Activated CD4-positive, alpha-beta T cell treated with anti-CD3 and anti-CD28 coated beads, Interleukin-2, amount 10 ng/mL, durations not matched to agents 7 days and 5 days (primary cell): ENCODE measurements at regions not wholly inside any gene's neighbourhood (a gene's known extent, or its start where the extent isn't known, plus 50 kb on each side); places are given as distances from the start of the nearest gene placed in this dataset.
"Not testable (repeated sequence)": the region's sequence is repeated elsewhere in the genome, so short reads cannot be mapped to it uniquely, and the experiment has no call there.

ENCODE experiments used
- CTCF ChIA-PET: fragments of 350-600 bp; sonication (Branson Sonifier 250); formaldehyde crosslinking; loops from one replicate; lab custom pipeline; 2021; ENCODE audit warnings: antibody characterized with exemption; lab: Charles Lee
- POLR2A ChIA-PET: fragments of 350-600 bp; sonication (Branson Sonifier 250); formaldehyde crosslinking; loops from one replicate; lab custom pipeline; 2021; ENCODE audit warnings: antibody characterized with exemption; lab: Charles Lee
- DNase-seq: peaks from one replicate; pipeline ENCODE4 v3.0.0-alpha.2; 2020
- H3K27ac Mint-ChIP-seq: one replicate; pipeline ENCODE4 v1.8.0; 2021; ENCODE audit warnings: mild to moderate bottlenecking, moderate library complexity, mixed read lengths
- H3K27me3 Mint-ChIP-seq: one replicate; pipeline ENCODE4 v1.8.0; 2021; ENCODE audit warnings: mixed read lengths
- H3K36me3 Mint-ChIP-seq: one replicate; pipeline ENCODE4 v1.8.0; 2021; ENCODE audit warnings: low read depth, mixed read lengths
- H3K4me1 Mint-ChIP-seq: one replicate; pipeline ENCODE4 v1.8.0; 2021; ENCODE audit warnings: mixed read lengths
- H3K4me3 Mint-ChIP-seq: one replicate; pipeline ENCODE4 v1.8.0; 2021; ENCODE audit warnings: mild to moderate bottlenecking, moderate library complexity, mixed read lengths
- H3K9me3 Mint-ChIP-seq: one replicate; pipeline ENCODE4 v1.8.0; 2021; ENCODE audit warnings: mixed read lengths

- H3K27ac Mint-ChIP-seq, H3K27me3 Mint-ChIP-seq, H3K4me3 Mint-ChIP-seq, POLR2A ChIA-PET, H3K36me3 Mint-ChIP-seq, H3K9me3 Mint-ChIP-seq, H3K4me1 Mint-ChIP-seq, DNase-seq: not testable (repeated sequence)
- CTCF ChIA-PET = interaction anchor here (0.7 kb wide), 2 partner anchors 233 to 483 kb away, joined by 3 to 5 read pairs; no protein-coding TSS in a partner anchor
These were observed 259.4 kb downstream of the HS3ST3B1 start for GRCh38 chr17:14560325-14560724.

- no peaks in the 10 kb centered on the region for H3K36me3 Mint-ChIP-seq
These were observed 258.6 kb downstream of the HS3ST3B1 start for GRCh38 chr17:14559264-14560119.

GRCh38 chr17:14557480-14557879 is 256.6 kb downstream of the HS3ST3B1 start:
- no peaks in the 10 kb centered on the region for H3K36me3 Mint-ChIP-seq
- no peaks in the 10 kb centered on the region for H3K9me3 Mint-ChIP-seq
- no peak for DNase-seq
- peaks cover 4% of the 10 kb centered on the region for H3K4me1 Mint-ChIP-seq
- H3K27me3 Mint-ChIP-seq = no peaks in the 10 kb centered on the region
- POLR2A ChIA-PET = no interaction called here
- H3K4me3 Mint-ChIP-seq = no peak overlapping the region
- CTCF ChIA-PET = no interaction called here
- H3K27ac Mint-ChIP-seq = no peak overlapping the region

More at GRCh38 chr17:14559264-14560119, 258.6 kb downstream of the HS3ST3B1 start:
- ChIA-PET CTCF (no interaction called here), POLR2A (no interaction called here)
- no peak overlapping the region for H3K27ac Mint-ChIP-seq
- H3K4me1 Mint-ChIP-seq = peaks cover 4% of the 10 kb centered on the region
- H3K9me3 Mint-ChIP-seq = no peaks in the 10 kb centered on the region
- no peak overlapping the region for H3K4me3 Mint-ChIP-seq
- DNase-seq = no peak
- no peaks in the 10 kb centered on the region for H3K27me3 Mint-ChIP-seq

GRCh38 chr17:14553847-14554246 is 253.0 kb downstream of the HS3ST3B1 start:
- H3K27ac Mint-ChIP-seq = no peak overlapping the region
- no peak overlapping the region for H3K4me3 Mint-ChIP-seq
- H3K36me3 Mint-ChIP-seq = no peaks in the 10 kb centered on the region

DNA sequence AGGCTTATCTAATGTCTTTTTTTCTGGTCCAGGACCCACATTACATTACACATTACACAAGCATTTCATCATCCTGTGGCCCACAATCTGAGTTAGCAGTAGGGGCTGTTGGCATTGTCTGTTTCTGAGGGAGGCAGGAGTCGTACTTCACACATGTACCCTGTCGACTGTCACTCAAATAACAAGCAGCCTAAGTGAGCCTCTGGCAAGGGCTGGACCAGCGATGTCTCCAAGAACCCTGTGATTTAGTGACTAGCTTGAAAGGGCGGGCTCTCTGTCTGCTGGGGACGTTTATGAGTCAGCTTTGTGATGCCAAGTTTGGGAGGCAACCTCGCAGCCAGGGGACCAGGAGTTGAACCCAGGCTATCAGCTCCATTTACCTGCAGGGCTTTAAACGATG is 251.4 kb downstream of the HS3ST3B1 start:
- no peak for DNase-seq
- Mint-ChIP-seq H3K27me3 (no peaks in the 10 kb centered on the region), H3K9me3 (no peaks in the 10 kb centered on the region), H3K4me1 (peaks cover 2% of the 10 kb centered on the region), H3K27ac (no peak overlapping the region), H3K4me3 (no peak overlapping the region), H3K36me3 (no peaks in the 10 kb centered on the region)
- CTCF ChIA-PET = no interaction called here
- POLR2A ChIA-PET = no interaction called here

More at GRCh38 chr17:14553847-14554246, 253.0 kb downstream of the HS3ST3B1 start:
- no peak for DNase-seq
- Mint-ChIP-seq H3K27me3 (no peaks in the 10 kb centered on the region), H3K4me1 (peaks cover 2% of the 10 kb centered on the region), H3K9me3 (no peaks in the 10 kb centered on the region)
- POLR2A ChIA-PET = no interaction called here
- CTCF ChIA-PET = no interaction called here

GRCh38 chr17:14547556-14547955 is 246.7 kb downstream of the HS3ST3B1 start:
- Mint-ChIP-seq H3K9me3 (no peaks in the 10 kb centered on the region), H3K36me3 (no peaks in the 10 kb centered on the region), H3K4me1 (peaks cover 5% of the 10 kb centered on the region), H3K27me3 (peaks cover 2% of the 10 kb centered on the region), H3K27ac (no peak overlapping the region), H3K4me3 (no peak overlapping the region)
- ChIA-PET CTCF (interaction anchor here (0.6 kb wide), 1 partner anchor 17 kb away, joined by 3 read pairs; no protein-coding TSS in a partner anchor), POLR2A (no interaction called here)
- DNase-seq = no peak

DNA sequence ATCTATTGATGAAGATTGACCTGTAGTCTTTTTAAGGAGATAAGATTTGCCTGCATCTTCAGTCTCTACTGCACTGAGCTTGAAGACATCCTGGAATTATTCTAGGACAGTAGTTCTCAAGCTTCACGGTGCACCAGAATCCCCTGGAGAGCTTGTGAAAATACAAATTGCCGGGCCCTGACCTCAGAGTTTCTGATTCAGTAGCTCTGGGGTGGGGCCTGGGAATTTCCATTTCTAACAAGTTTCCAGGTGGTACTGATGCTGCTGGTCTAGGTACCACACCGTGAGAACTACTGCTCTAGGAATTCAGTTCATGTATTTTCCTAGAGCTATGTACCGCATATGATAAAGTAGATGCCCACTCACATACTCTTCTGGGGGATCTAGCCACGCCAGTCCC is 246.1 kb downstream of the HS3ST3B1 start:
- Mint-ChIP-seq H3K27me3 (peaks cover 2% of the 10 kb centered on the region), H3K4me3 (no peak overlapping the region), H3K4me1 (peaks cover 5% of the 10 kb centered on the region), H3K27ac (no peak overlapping the region), H3K36me3 (no peaks in the 10 kb centered on the region), H3K9me3 (no peaks in the 10 kb centered on the region)
- POLR2A ChIA-PET = no interaction called here
- CTCF ChIA-PET = interaction anchor here (0.6 kb wide), 1 partner anchor 17 kb away, joined by 3 read pairs; no protein-coding TSS in a partner anchor
- DNase-seq = no peak

DNA sequence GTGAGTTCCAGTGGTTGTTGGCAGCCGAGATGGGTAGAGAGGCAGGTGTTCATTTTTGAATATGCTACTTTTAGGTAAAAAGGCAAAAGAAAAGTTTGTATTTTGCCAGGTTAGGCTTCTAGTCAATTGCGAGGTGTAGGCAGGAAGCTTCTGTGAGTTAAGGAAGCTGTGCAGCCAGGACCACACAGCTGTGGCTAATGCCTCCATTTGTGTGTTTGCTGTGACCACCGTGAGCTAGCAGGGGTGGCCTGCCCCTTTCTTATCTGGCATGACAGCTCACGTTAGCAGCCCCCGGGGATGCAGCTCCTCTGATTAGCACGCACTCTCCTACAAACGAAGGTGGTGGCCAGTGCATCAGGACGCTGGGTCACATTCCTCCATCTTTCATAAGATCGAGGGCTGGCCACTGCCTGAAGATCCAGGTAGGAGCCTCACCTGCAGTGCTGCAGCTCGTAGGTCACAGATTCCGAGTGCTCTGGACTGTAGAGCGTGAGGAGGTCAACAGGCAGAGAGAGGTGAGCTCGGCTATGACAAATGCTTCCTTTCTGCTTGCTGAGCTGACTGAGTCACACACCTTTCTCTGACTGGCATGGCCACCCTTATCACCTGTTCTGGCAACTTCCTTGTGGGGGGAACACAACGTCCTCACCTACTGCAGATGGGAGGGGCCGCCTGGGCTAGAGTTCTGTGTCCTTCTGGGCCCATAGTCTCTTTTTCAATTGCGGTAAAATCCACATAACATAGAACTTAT is 244.4 kb downstream of the HS3ST3B1 start:
- peaks cover 2% of the 10 kb centered on the region for H3K4me1 Mint-ChIP-seq
- H3K4me3 Mint-ChIP-seq = no peak overlapping the region
- no peaks in the 10 kb centered on the region for H3K9me3 Mint-ChIP-seq
- CTCF ChIA-PET = no interaction called here
- H3K27me3 Mint-ChIP-seq = peaks cover 2% of the 10 kb centered on the region
- no peaks in the 10 kb centered on the region for H3K36me3 Mint-ChIP-seq
- no peak for DNase-seq
- no peak overlapping the region for H3K27ac Mint-ChIP-seq
- POLR2A ChIA-PET = interaction anchor here (0.7 kb wide), 1 partner anchor 905 kb away, joined by 3 read pairs; no protein-coding TSS in a partner anchor

DNA sequence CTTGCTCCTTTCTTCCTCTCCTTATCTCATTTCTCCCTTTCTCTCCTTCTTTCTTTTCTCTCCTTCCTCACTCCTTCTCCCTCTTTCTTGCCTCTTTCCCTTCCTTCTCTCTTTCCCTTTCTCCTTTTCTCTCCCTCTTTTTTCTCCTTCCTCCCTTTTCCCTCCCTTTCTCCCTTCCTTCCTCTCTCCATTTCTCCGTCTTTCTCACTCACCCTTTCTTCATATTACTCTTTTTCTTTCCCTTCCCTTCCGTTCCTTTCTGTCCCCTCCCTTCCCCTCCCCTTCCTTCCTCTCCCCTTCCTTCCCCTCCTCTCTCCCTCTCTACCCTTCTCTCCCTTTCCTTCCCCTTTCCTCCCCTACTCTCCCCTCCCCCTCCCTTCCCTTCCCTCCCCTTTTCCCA is 240.8 kb downstream of the HS3ST3B1 start:
- DNase-seq = no peak
- no peaks in the 10 kb centered on the region for H3K36me3 Mint-ChIP-seq
- ChIA-PET CTCF (no interaction called here), POLR2A (no interaction called here)
- no peak overlapping the region for H3K4me3 Mint-ChIP-seq
- H3K4me1 Mint-ChIP-seq = peaks cover 2% of the 10 kb centered on the region
- H3K27ac Mint-ChIP-seq = no peak overlapping the region
- peaks cover 2% of the 10 kb centered on the region for H3K27me3 Mint-ChIP-seq
- H3K9me3 Mint-ChIP-seq = no peaks in the 10 kb centered on the region

GRCh38 chr17:14539801-14540200 is 238.9 kb downstream of the HS3ST3B1 start:
- ChIA-PET POLR2A (no interaction called here), CTCF (no interaction called here)
- DNase-seq = no peak
- H3K36me3 Mint-ChIP-seq = no peaks in the 10 kb centered on the region
- no peaks in the 10 kb centered on the region for H3K4me1 Mint-ChIP-seq
- no peaks in the 10 kb centered on the region for H3K9me3 Mint-ChIP-seq
- no peak overlapping the region for H3K4me3 Mint-ChIP-seq
- H3K27me3 Mint-ChIP-seq = peaks cover 2% of the 10 kb centered on the region
- H3K27ac Mint-ChIP-seq = no peak overlapping the region

DNA sequence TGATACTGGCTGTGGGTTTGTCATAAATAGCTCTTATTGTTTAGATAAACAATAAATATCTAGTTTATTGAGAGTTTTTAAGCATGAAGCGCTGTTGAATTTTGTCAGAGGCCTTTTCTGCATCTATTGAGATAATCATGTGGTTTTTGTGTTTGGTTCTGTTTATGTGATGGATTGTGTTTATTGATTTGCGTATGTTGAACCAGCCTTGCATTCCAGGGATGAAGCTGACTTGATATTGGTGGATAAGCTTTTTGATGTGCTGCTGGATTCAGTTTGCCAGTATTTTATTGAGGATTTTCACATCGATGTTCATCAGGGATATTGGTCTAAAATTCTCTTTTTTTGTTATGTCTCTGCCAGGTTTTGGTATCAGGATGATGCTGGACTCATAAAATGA is 231.4 kb downstream of the HS3ST3B1 start:
- H3K4me1 Mint-ChIP-seq, POLR2A ChIA-PET, CTCF ChIA-PET, H3K27me3 Mint-ChIP-seq, H3K4me3 Mint-ChIP-seq, DNase-seq, H3K27ac Mint-ChIP-seq, H3K36me3 Mint-ChIP-seq: not testable (repeated sequence)
- H3K9me3 Mint-ChIP-seq = peaks cover 18% of the 10 kb centered on the region

DNA sequence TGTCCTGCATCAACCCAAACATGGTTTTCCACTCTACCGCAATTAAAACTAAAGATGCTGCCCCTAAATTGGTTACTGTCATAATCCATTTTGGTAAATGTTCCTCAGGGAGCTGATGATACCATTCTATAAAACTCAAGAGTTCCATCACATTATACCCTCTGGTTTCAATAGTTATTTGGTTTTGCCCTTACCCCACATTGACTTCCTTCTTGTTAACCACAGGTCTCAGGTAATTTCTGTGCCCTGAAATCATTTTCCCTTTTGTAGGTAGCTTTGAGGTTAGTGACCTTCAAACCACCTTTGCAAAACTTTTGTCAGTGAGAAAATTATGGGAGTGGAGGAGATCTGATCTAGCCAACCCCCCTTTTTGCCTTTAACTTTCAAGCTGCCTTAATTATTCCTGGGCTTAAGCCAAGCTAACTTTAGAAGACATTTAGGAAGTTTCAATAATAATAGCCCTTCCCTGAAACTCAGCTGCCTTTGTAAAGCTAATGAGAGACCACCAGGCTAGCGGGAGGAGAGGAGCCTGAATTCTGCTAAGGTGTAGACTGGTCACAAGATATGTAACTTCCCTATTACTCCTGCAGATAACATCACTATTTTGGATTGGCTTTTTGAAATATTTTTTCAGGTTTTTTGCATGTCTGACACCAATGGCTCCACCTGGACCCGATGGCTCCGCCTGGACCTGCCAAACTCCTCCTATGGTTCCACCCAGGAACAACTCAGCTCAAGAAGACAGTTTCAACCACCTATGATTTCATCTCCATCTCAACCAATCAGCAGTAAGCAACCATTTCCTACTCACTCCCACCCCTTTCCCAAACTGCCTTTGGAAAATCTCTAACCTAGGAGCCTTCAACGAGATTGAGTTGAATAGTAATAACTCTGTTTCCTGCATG is 224.9 kb downstream of the HS3ST3B1 start:
- Mint-ChIP-seq H3K36me3 (no peaks in the 10 kb centered on the region), H3K4me1 (peaks cover 13% of the 10 kb centered on the region), H3K27me3 (no peaks in the 10 kb centered on the region), H3K4me3 (no peak overlapping the region), H3K9me3 (peaks cover 6% of the 10 kb centered on the region), H3K27ac (no peak overlapping the region)
- DNase-seq = no peak
- ChIA-PET POLR2A (no interaction called here), CTCF (no interaction called here)
